ENCODE measurements at regions not wholly inside any gene's neighbourhood (a gene's known extent, or its start where the extent isn't known, plus 50 kb on each side); places are given as distances from the start of the nearest gene placed in this dataset.
"Not testable (repeated sequence)": the region's sequence is repeated elsewhere in the genome, so short reads cannot be mapped to it uniquely, and the experiment has no call there.

GRCh38 chr7:65651174-65651573 is 221.7 kb upstream of the VKORC1L1 start:
- DNase-seq; H3K27ac ChIP-seq (ENCODE audit: low read depth in 2 of 2, low read length in 2 of 2); H3K36me3 ChIP-seq (ENCODE audit: control insufficient read depth in 2 of 3, insufficient read depth in 3 of 3, low read length in 3 of 3); H3K9me3 ChIP-seq (ENCODE audit: control insufficient read depth in 2 of 3, insufficient read depth in 1 of 3, low read length in 3 of 3); H3K4me1 ChIP-seq (ENCODE audit: control insufficient read depth in 2 of 3, insufficient read depth in 2 of 3, low read depth in 1 of 3, low read length in 3 of 3); H3K9ac ChIP-seq (ENCODE audit: low read length in 3 of 3); FAIRE-seq; intact Hi-C loops (cut with DNase I); H3K4me3 ChIP-seq (ENCODE audit: low read length in 3 of 3); H3K27me3 ChIP-seq (ENCODE audit: control insufficient read depth, insufficient read depth, low read length): not testable (repeated sequence)

GRCh38 chr7:65651826-65652592 is 220.9 kb upstream of the VKORC1L1 start:
- H3K4me1 ChIP-seq (ENCODE audit: control insufficient read depth in 2 of 3, insufficient read depth in 2 of 3, low read depth in 1 of 3, low read length in 3 of 3); H3K9ac ChIP-seq (ENCODE audit: low read length in 3 of 3); H3K36me3 ChIP-seq (ENCODE audit: control insufficient read depth in 2 of 3, insufficient read depth in 3 of 3, low read length in 3 of 3); DNase-seq; intact Hi-C loops (cut with DNase I); H3K27me3 ChIP-seq (ENCODE audit: control insufficient read depth, insufficient read depth, low read length); H3K27ac ChIP-seq (ENCODE audit: low read depth in 2 of 2, low read length in 2 of 2); H3K4me3 ChIP-seq (ENCODE audit: low read length in 3 of 3); H3K9me3 ChIP-seq (ENCODE audit: control insufficient read depth in 2 of 3, insufficient read depth in 1 of 3, low read length in 3 of 3); FAIRE-seq: not testable (repeated sequence)

- FAIRE-seq; H3K27ac ChIP-seq (ENCODE audit: low read depth in 2 of 2, low read length in 2 of 2); H3K4me3 ChIP-seq (ENCODE audit: low read length in 3 of 3); H3K4me1 ChIP-seq (ENCODE audit: control insufficient read depth in 2 of 3, insufficient read depth in 2 of 3, low read depth in 1 of 3, low read length in 3 of 3); H3K27me3 ChIP-seq (ENCODE audit: control insufficient read depth, insufficient read depth, low read length); DNase-seq; H3K9ac ChIP-seq (ENCODE audit: low read length in 3 of 3); intact Hi-C loops (cut with DNase I); H3K9me3 ChIP-seq (ENCODE audit: control insufficient read depth in 2 of 3, insufficient read depth in 1 of 3, low read length in 3 of 3); H3K36me3 ChIP-seq (ENCODE audit: control insufficient read depth in 2 of 3, insufficient read depth in 3 of 3, low read length in 3 of 3): not testable (repeated sequence)
Measured at GRCh38 chr7:65652669-65653068, 220.2 kb upstream of the VKORC1L1 start.

- FAIRE-seq; DNase-seq; intact Hi-C loops (cut with DNase I); H3K36me3 ChIP-seq (ENCODE audit: control insufficient read depth in 2 of 3, insufficient read depth in 3 of 3, low read length in 3 of 3); H3K4me3 ChIP-seq (ENCODE audit: low read length in 3 of 3); H3K27ac ChIP-seq (ENCODE audit: low read depth in 2 of 2, low read length in 2 of 2); H3K27me3 ChIP-seq (ENCODE audit: control insufficient read depth, insufficient read depth, low read length); H3K9ac ChIP-seq (ENCODE audit: low read length in 3 of 3); H3K9me3 ChIP-seq (ENCODE audit: control insufficient read depth in 2 of 3, insufficient read depth in 1 of 3, low read length in 3 of 3); H3K4me1 ChIP-seq (ENCODE audit: control insufficient read depth in 2 of 3, insufficient read depth in 2 of 3, low read depth in 1 of 3, low read length in 3 of 3): not testable (repeated sequence)
Measured at GRCh38 chr7:65656494-65657188, 216.2 kb upstream of the VKORC1L1 start.

- intact Hi-C loops (cut with DNase I); H3K27me3 ChIP-seq (ENCODE audit: control insufficient read depth, insufficient read depth, low read length); DNase-seq; H3K4me3 ChIP-seq (ENCODE audit: low read length in 3 of 3); H3K36me3 ChIP-seq (ENCODE audit: control insufficient read depth in 2 of 3, insufficient read depth in 3 of 3, low read length in 3 of 3); H3K4me1 ChIP-seq (ENCODE audit: control insufficient read depth in 2 of 3, insufficient read depth in 2 of 3, low read depth in 1 of 3, low read length in 3 of 3); FAIRE-seq; H3K9ac ChIP-seq (ENCODE audit: low read length in 3 of 3); H3K27ac ChIP-seq (ENCODE audit: low read depth in 2 of 2, low read length in 2 of 2); H3K9me3 ChIP-seq (ENCODE audit: control insufficient read depth in 2 of 3, insufficient read depth in 1 of 3, low read length in 3 of 3): not testable (repeated sequence)
Measured at GRCh38 chr7:65683362-65683761, 189.5 kb upstream of the VKORC1L1 start.

- intact Hi-C loops (cut with DNase I); H3K9me3 ChIP-seq (ENCODE audit: control insufficient read depth in 2 of 3, insufficient read depth in 1 of 3, low read length in 3 of 3); DNase-seq; FAIRE-seq; H3K9ac ChIP-seq (ENCODE audit: low read length in 3 of 3); H3K4me3 ChIP-seq (ENCODE audit: low read length in 3 of 3); H3K36me3 ChIP-seq (ENCODE audit: control insufficient read depth in 2 of 3, insufficient read depth in 3 of 3, low read length in 3 of 3); H3K27me3 ChIP-seq (ENCODE audit: control insufficient read depth, insufficient read depth, low read length); H3K4me1 ChIP-seq (ENCODE audit: control insufficient read depth in 2 of 3, insufficient read depth in 2 of 3, low read depth in 1 of 3, low read length in 3 of 3); H3K27ac ChIP-seq (ENCODE audit: low read depth in 2 of 2, low read length in 2 of 2): not testable (repeated sequence)
Measured at GRCh38 chr7:65699026-65699714, 173.7 kb upstream of the VKORC1L1 start.

- H3K4me3 ChIP-seq (ENCODE audit: low read length in 3 of 3); intact Hi-C loops (cut with DNase I); H3K36me3 ChIP-seq (ENCODE audit: control insufficient read depth in 2 of 3, insufficient read depth in 3 of 3, low read length in 3 of 3); H3K27ac ChIP-seq (ENCODE audit: low read depth in 2 of 2, low read length in 2 of 2); DNase-seq; H3K4me1 ChIP-seq (ENCODE audit: control insufficient read depth in 2 of 3, insufficient read depth in 2 of 3, low read depth in 1 of 3, low read length in 3 of 3); H3K9me3 ChIP-seq (ENCODE audit: control insufficient read depth in 2 of 3, insufficient read depth in 1 of 3, low read length in 3 of 3); FAIRE-seq; H3K27me3 ChIP-seq (ENCODE audit: control insufficient read depth, insufficient read depth, low read length); H3K9ac ChIP-seq (ENCODE audit: low read length in 3 of 3): not testable (repeated sequence)
Measured at GRCh38 chr7:65699715-65700356, 173.0 kb upstream of the VKORC1L1 start.
